ENCODE measurements at regions not wholly inside any gene's neighbourhood (a gene's known extent, or its start where the extent isn't known, plus 50 kb on each side); places are given as distances from the start of the nearest gene placed in this dataset.

DNA sequence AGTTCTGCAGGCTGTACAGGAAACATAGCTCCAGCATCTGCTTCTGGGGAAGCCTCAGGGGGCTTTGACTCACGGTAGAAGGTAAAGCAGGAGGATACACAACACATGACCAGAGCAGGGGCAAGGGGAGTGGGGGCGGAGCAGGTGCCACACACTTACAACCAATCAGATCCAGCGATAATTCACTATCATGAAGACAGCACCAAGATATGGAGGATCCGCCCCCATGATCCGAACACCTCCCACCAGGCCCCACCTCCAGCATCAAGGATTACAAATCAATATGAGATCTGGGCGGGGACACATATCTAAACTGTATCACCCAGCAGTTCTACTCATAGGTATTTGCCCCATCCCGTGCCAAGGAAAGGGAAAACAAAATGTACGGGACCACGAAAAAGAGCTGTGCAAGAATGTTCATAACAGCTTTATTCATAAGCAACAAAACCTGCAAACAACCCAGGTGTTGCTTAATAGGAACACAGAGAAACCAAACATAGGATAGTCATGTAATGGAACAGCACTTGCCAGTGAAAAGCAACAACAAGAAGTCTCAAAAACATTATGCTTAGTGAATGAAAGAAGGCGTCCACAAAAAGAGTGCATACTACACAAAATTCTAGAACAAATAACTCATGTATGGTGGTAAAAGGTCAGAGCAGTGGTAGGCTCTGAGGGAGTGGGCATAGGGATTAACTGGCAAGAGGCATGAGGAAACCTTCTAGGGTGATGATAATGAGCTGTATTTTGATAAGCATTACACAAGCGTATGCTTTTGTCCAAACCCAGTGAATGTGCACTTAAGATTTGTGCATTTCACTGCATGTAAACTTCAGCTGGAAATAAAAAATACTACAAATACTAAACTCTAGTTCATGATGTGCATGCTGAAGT, 130.9 kb upstream of the FAM9B start:
- Histone ChIP-seq H3K9ac (ENCODE audit: low read length) (no peak overlapping the region), H3K36me3 (ENCODE audit: insufficient read depth, low read length) (no peaks in the 10 kb centered on the region), H3F3A (ENCODE audit: insufficient read depth, low read length, poor library complexity, severe bottlenecking) (no peaks in the 10 kb centered on the region), H3K4me2 (ENCODE audit: low read length) (no peak overlapping the region), H3K79me2 (replicated peaks; ENCODE audit: insufficient read depth, low read length) (no peaks in the 10 kb centered on the region), H3K9me3 (ENCODE audit: low read length) (no peaks in the 10 kb centered on the region), H3K27me3 (ENCODE audit: insufficient read depth, low read depth, low read length) (no peaks in the 10 kb centered on the region), H3K27ac (ENCODE audit: low read length) (no peak overlapping the region), H3K9me2 (ENCODE audit: insufficient read depth, low read length) (no peaks in the 10 kb centered on the region), H4K20me1 (ENCODE audit: insufficient read depth) (no peaks in the 10 kb centered on the region), H2AFZ (ENCODE audit: low read depth, low read length) (no peak overlapping the region), H3K4me3 (ENCODE audit: low read length) (no peak overlapping the region)
- TF ChIP-seq EZH2 (IDR thresholded peaks at IDR 0.05; ENCODE audit: borderline replicate concordance, insufficient read depth, low read length, poor library complexity, severe bottlenecking) (no peak), MXI1 (conservative IDR thresholded peaks at IDR 0.05; ENCODE audit: poor library complexity, severe bottlenecking) (no peak), EP300 (conservative IDR thresholded peaks at IDR 0.05; ENCODE audit: poor library complexity, severe bottlenecking) (no peak), RAD21 (conservative IDR thresholded peaks at IDR 0.05) (no peak), POLR2AphosphoS5 (IDR thresholded peaks at IDR 0.05) (no peak), TAF1 (IDR thresholded peaks at IDR 0.05; ENCODE audit: low read depth) (no peak)
- TF ChIP-seq, protein P1, sequence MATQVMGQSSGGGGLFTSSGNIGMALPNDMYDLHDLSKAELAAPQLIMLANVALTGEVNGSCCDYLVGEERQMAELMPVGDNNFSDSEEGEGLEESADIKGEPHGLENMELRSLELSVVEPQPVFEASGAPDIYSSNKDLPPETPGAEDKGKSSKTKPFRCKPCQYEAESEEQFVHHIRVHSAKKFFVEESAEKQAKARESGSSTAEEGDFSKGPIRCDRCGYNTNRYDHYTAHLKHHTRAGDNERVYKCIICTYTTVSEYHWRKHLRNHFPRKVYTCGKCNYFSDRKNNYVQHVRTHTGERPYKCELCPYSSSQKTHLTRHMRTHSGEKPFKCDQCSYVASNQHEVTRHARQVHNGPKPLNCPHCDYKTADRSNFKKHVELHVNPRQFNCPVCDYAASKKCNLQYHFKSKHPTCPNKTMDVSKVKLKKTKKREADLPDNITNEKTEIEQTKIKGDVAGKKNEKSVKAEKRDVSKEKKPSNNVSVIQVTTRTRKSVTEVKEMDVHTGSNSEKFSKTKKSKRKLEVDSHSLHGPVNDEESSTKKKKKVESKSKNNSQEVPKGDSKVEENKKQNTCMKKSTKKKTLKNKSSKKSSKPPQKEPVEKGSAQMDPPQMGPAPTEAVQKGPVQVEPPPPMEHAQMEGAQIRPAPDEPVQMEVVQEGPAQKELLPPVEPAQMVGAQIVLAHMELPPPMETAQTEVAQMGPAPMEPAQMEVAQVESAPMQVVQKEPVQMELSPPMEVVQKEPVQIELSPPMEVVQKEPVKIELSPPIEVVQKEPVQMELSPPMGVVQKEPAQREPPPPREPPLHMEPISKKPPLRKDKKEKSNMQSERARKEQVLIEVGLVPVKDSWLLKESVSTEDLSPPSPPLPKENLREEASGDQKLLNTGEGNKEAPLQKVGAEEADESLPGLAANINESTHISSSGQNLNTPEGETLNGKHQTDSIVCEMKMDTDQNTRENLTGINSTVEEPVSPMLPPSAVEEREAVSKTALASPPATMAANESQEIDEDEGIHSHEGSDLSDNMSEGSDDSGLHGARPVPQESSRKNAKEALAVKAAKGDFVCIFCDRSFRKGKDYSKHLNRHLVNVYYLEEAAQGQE (IDR thresholded peaks at IDR 0.05; ENCODE audit: borderline replicate concordance): no peak
- TF ChIP-seq, protein P2, sequence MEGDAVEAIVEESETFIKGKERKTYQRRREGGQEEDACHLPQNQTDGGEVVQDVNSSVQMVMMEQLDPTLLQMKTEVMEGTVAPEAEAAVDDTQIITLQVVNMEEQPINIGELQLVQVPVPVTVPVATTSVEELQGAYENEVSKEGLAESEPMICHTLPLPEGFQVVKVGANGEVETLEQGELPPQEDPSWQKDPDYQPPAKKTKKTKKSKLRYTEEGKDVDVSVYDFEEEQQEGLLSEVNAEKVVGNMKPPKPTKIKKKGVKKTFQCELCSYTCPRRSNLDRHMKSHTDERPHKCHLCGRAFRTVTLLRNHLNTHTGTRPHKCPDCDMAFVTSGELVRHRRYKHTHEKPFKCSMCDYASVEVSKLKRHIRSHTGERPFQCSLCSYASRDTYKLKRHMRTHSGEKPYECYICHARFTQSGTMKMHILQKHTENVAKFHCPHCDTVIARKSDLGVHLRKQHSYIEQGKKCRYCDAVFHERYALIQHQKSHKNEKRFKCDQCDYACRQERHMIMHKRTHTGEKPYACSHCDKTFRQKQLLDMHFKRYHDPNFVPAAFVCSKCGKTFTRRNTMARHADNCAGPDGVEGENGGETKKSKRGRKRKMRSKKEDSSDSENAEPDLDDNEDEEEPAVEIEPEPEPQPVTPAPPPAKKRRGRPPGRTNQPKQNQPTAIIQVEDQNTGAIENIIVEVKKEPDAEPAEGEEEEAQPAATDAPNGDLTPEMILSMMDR (IDR thresholded peaks at IDR 0.05; ENCODE audit: poor library complexity, severe bottlenecking): no peak

GRCh38 chrX:9166584-9166944, 132.6 kb upstream of the FAM9B start:
- TF ChIP-seq, protein P2 (IDR thresholded peaks at IDR 0.05; ENCODE audit: poor library complexity, severe bottlenecking): no peak
- TF ChIP-seq MXI1 (conservative IDR thresholded peaks at IDR 0.05; ENCODE audit: poor library complexity, severe bottlenecking) (no peak), RAD21 (conservative IDR thresholded peaks at IDR 0.05) (no peak), EZH2 (IDR thresholded peaks at IDR 0.05; ENCODE audit: borderline replicate concordance, insufficient read depth, low read length, poor library complexity, severe bottlenecking) (no peak), TAF1 (IDR thresholded peaks at IDR 0.05; ENCODE audit: low read depth) (no peak)
- Histone ChIP-seq H3K4me2 (ENCODE audit: low read length) (no peak overlapping the region), H3K27ac (ENCODE audit: low read length) (no peak overlapping the region), H3K79me2 (replicated peaks; ENCODE audit: insufficient read depth, low read length) (no peaks in the 10 kb centered on the region), H3K9me3 (ENCODE audit: low read length) (no peaks in the 10 kb centered on the region), H3K9me2 (ENCODE audit: insufficient read depth, low read length) (no peaks in the 10 kb centered on the region), H3K4me3 (ENCODE audit: low read length) (no peak overlapping the region), H3K36me3 (ENCODE audit: insufficient read depth, low read length) (no peaks in the 10 kb centered on the region), H3K27me3 (ENCODE audit: insufficient read depth, low read depth, low read length) (no peaks in the 10 kb centered on the region), H3K9ac (ENCODE audit: low read length) (no peak overlapping the region), H3F3A (ENCODE audit: insufficient read depth, low read length, poor library complexity, severe bottlenecking) (no peaks in the 10 kb centered on the region), H4K20me1 (ENCODE audit: insufficient read depth) (no peaks in the 10 kb centered on the region), H2AFZ (ENCODE audit: low read depth, low read length) (no peak overlapping the region)
